Activated B cell treated with CpG ODN at 0.5 μM for 24 hours (primary cell): ENCODE measurements at regions not wholly inside any gene's neighbourhood (a gene's known extent, or its start where the extent isn't known, plus 50 kb on each side); places are given as distances from the start of the nearest gene placed in this dataset.

ENCODE experiments used
- ATAC-seq: fragments of 200-7000 bp; cut with Tn5 transposase; one replicate; pipeline ENCODE4 v1.10.0; 2021; ENCODE audit warnings: low read depth, mild to moderate bottlenecking, moderate library complexity
- CTCF ChIA-PET: fragments of 350-600 bp; sonication (Branson Sonifier 250); formaldehyde crosslinking; loops from one replicate; lab custom pipeline; 2021; ENCODE audit warnings: antibody characterized with exemption; lab: Charles Lee
- POLR2A ChIA-PET: fragments of 350-600 bp; sonication (Branson Sonifier 250); formaldehyde crosslinking; loops from one replicate; lab custom pipeline; 2021; ENCODE audit warnings: antibody characterized with exemption; lab: Charles Lee
- DNase-seq: peaks from one replicate; pipeline ENCODE4 v3.0.0; 2022
- H3K27ac Mint-ChIP-seq: one replicate; pipeline ENCODE4 v1.8.0; 2020; ENCODE audit warnings: mixed read lengths
- H3K27me3 Mint-ChIP-seq: one replicate; pipeline ENCODE4 v1.8.0; 2021; ENCODE audit warnings: mixed read lengths
- H3K36me3 Mint-ChIP-seq: one replicate; pipeline ENCODE4 v1.8.0; 2021; ENCODE audit warnings: low read depth, mixed read lengths
- H3K4me1 Mint-ChIP-seq: one replicate; pipeline ENCODE4 v1.8.0; 2021; ENCODE audit warnings: mixed read lengths
- H3K4me3 Mint-ChIP-seq: one replicate; pipeline ENCODE4 v1.8.0; 2020; ENCODE audit warnings: mild to moderate bottlenecking, mixed read lengths
- H3K9me3 Mint-ChIP-seq: one replicate; pipeline ENCODE4 v1.8.0; 2020; ENCODE audit warnings: mixed read lengths
- CTCF ChIP-seq: fragments of 200-600 bp; IDR thresholded peaks from one replicate; pipeline ENCODE4 v1.8.0; 2022; ENCODE audit warnings: antibody characterized with exemption, mild to moderate bottlenecking
- intact Hi-C: fragments of 100-400 bp; cut with micrococcal nuclease; formaldehyde crosslinking; loops from one replicate; pipeline ENCODE4 v1.15.1; 2024

GRCh38 chr2:19818543-19818942 is 83.2 kb downstream of the TTC32 start:
- ATAC-seq (no peak), DNase-seq (no peak)
- CTCF ChIA-PET: no interaction called here
- Mint-ChIP-seq H3K27me3 (peaks cover 12% of the 10 kb centered on the region), H3K27ac (no peak overlapping the region), H3K9me3 (no peaks in the 10 kb centered on the region), H3K4me3 (no peak overlapping the region), H3K36me3 (no peaks in the 10 kb centered on the region), H3K4me1 (no peaks in the 10 kb centered on the region)
- intact Hi-C loops: no loop called here
- POLR2A ChIA-PET: no interaction called here
- no peak for TF ChIP-seq CTCF

GRCh38 chr2:19818039-19818438 is 83.7 kb downstream of the TTC32 start:
- intact Hi-C loops: no loop called here
- CTCF ChIA-PET: no interaction called here
- peaks cover 10% of the 10 kb centered on the region for H3K27me3 Mint-ChIP-seq
- TF ChIP-seq CTCF: no peak
- no peak overlapping the region for H3K4me3 Mint-ChIP-seq
- H3K9me3 Mint-ChIP-seq: no peaks in the 10 kb centered on the region
- no peak for DNase-seq
- no peak overlapping the region for H3K27ac Mint-ChIP-seq
- POLR2A ChIA-PET: no interaction called here
- no peaks in the 10 kb centered on the region for H3K36me3 Mint-ChIP-seq
- no peaks in the 10 kb centered on the region for H3K4me1 Mint-ChIP-seq
- ATAC-seq: no peak

- ATAC-seq (no peak), DNase-seq (no peak)
- Mint-ChIP-seq H3K4me1 (no peaks in the 10 kb centered on the region), H3K27me3 (peaks cover 14% of the 10 kb centered on the region), H3K36me3 (no peaks in the 10 kb centered on the region), H3K4me3 (no peak overlapping the region), H3K9me3 (no peaks in the 10 kb centered on the region), H3K27ac (no peak overlapping the region)
- ChIA-PET CTCF (no interaction called here), POLR2A (no interaction called here)
- intact Hi-C loops: no loop called here
- no peak for TF ChIP-seq CTCF
These were observed 86.0 kb downstream of the TTC32 start for GRCh38 chr2:19815746-19816145.

- DNase-seq: no peak
- intact Hi-C loops: no loop called here
- ATAC-seq: no peak
- no peak for TF ChIP-seq CTCF
- no peak overlapping the region for H3K27ac Mint-ChIP-seq
- H3K36me3 Mint-ChIP-seq: no peaks in the 10 kb centered on the region
- peaks cover 13% of the 10 kb centered on the region for H3K27me3 Mint-ChIP-seq
- no peaks in the 10 kb centered on the region for H3K9me3 Mint-ChIP-seq
- ChIA-PET POLR2A (no interaction called here), CTCF (no interaction called here)
- no peak overlapping the region for H3K4me3 Mint-ChIP-seq
- no peaks in the 10 kb centered on the region for H3K4me1 Mint-ChIP-seq
These were observed 89.6 kb downstream of the TTC32 start for GRCh38 chr2:19812166-19812565.

GRCh38 chr2:19811186-19811585 is 90.6 kb downstream of the TTC32 start:
- Mint-ChIP-seq H3K9me3 (no peaks in the 10 kb centered on the region), H3K27ac (no peak overlapping the region), H3K4me1 (no peaks in the 10 kb centered on the region), H3K27me3 (peaks cover 8% of the 10 kb centered on the region), H3K36me3 (no peaks in the 10 kb centered on the region), H3K4me3 (no peak overlapping the region)
- no peak for DNase-seq
- POLR2A ChIA-PET: no interaction called here
- no peak for ATAC-seq
- intact Hi-C loops: no loop called here
- CTCF ChIA-PET: no interaction called here
- TF ChIP-seq CTCF: no peak
